CD14-positive monocyte (primary cell): ENCODE measurements at regions not wholly inside any gene's neighbourhood (a gene's known extent, or its start where the extent isn't known, plus 50 kb on each side); places are given as distances from the start of the nearest gene placed in this dataset.

Source experiments
- DNase-seq, 3 donors: peaks; one replicate each; pipeline ENCODE4 v3.0.0-alpha.2; 2011 to 2022
- H2AFZ ChIP-seq: 2 replicates; pipeline ENCODE4 v1.6.0; 2012; ENCODE audit warnings: mild to moderate bottlenecking, low read depth, low read length, inconsistent platforms; ENCODE audit not compliant: insufficient read depth, poor library complexity, severe bottlenecking
- H3K27ac ChIP-seq, 2 donors: 1 replicate in 1 of 2; 2 replicates in 1 of 2; pipeline ENCODE4 v1.5.1; 2012 to 2013; ENCODE audit warnings: low read length in 2 of 2, control low read depth in 1 of 2, inconsistent platforms in 1 of 2, low read depth in 1 of 2, mild to moderate bottlenecking in 1 of 2
- H3K27me3 ChIP-seq, 2 donors: one replicate each; pipeline versions ENCODE4 v1.6.0 to v1.6.1; 2011 to 2013; ENCODE audit warnings: low read length in 2 of 2; ENCODE audit not compliant: control insufficient read depth in 2 of 2, insufficient read depth in 2 of 2
- H3K36me3 ChIP-seq, 2 donors: replicated peaks in 1 of 2; 1 replicate in 1 of 2; 2 replicates in 1 of 2; pipeline versions ENCODE4 v1.5.1 to v1.6.1; 2012 to 2013; ENCODE audit warnings: low read length in 2 of 2, control low read depth in 1 of 2, inconsistent platforms in 1 of 2, mild to moderate bottlenecking in 1 of 2; ENCODE audit not compliant: insufficient read depth in 2 of 2, control insufficient read depth in 1 of 2
- H3K4me1 ChIP-seq, 2 donors: 1 replicate in 1 of 2; 2 replicates in 1 of 2; pipeline versions ENCODE4 v1.5.1 to v1.6.1; 2012 to 2013; ENCODE audit warnings: low read length in 2 of 2, control low read depth in 1 of 2, inconsistent platforms in 1 of 2, mild to moderate bottlenecking in 1 of 2, moderate library complexity in 1 of 2; ENCODE audit not compliant: insufficient read depth in 2 of 2, control insufficient read depth in 1 of 2
- H3K4me2 ChIP-seq: replicated peaks from 2 replicates; pipeline ENCODE3; 2012; ENCODE audit warnings: low read length, moderate library complexity, mild to moderate bottlenecking; ENCODE audit not compliant: poor library complexity, severe bottlenecking; ENCODE audit errors: extremely low read depth
- H3K4me3 ChIP-seq, 3 experiments: fragments of 200-600 bp in 1 of 3; sonication (generic) in 1 of 3; replicated peaks in 1 of 3; 1 replicate in 2 of 3; 2 replicates in 1 of 3; pipeline ENCODE4 v1.5.1; 2011 to 2013; ENCODE audit warnings: low read length in 3 of 3, mild to moderate bottlenecking in 3 of 3, control low read depth in 2 of 3, low read depth in 2 of 3, inconsistent platforms in 1 of 3, moderate library complexity in 1 of 3
- H3K79me2 ChIP-seq: 2 replicates; pipeline ENCODE4 v1.6.0; 2012; ENCODE audit warnings: mild to moderate bottlenecking, control low read depth, inconsistent platforms, low read length, moderate library complexity; ENCODE audit not compliant: insufficient read depth
- H3K9ac ChIP-seq: 2 replicates; pipeline ENCODE4 v1.6.0; 2017; ENCODE audit warnings: low read length, mild to moderate bottlenecking; ENCODE audit not compliant: insufficient read depth, poor library complexity, severe bottlenecking
- H3K9me3 ChIP-seq, 2 donors: replicated peaks in 1 of 2; 1 replicate in 1 of 2; 2 replicates in 1 of 2; pipeline versions ENCODE4 v1.5.1 to v1.6.1; 2012 to 2013; ENCODE audit warnings: low read length in 2 of 2, control low read depth in 1 of 2; ENCODE audit not compliant: control insufficient read depth in 1 of 2, insufficient read depth in 1 of 2
- H4K20me1 ChIP-seq: 2 replicates; pipeline ENCODE4 v1.6.0; 2012; ENCODE audit warnings: mild to moderate bottlenecking, low read length, control low read depth, moderate library complexity; ENCODE audit not compliant: insufficient read depth
- H3K27ac Mint-ChIP-seq, 7 donors: one replicate each; pipeline ENCODE4 v1.8.0; 2020; ENCODE audit warnings: mild to moderate bottlenecking in 7 of 7, mixed read lengths in 7 of 7, moderate library complexity in 6 of 7, inconsistent platforms in 2 of 7
- H3K27me3 Mint-ChIP-seq, 3 donors: one replicate each; pipeline ENCODE4 v1.8.0; 2021 to 2022; ENCODE audit warnings: low read depth in 3 of 3, mild to moderate bottlenecking in 3 of 3, mixed read lengths in 3 of 3, moderate library complexity in 3 of 3, inconsistent platforms in 1 of 3
- H3K36me3 Mint-ChIP-seq, 2 donors: one replicate each; pipeline ENCODE4 v1.8.0; 2020; ENCODE audit warnings: mixed read lengths in 2 of 2, inconsistent platforms in 1 of 2, mild to moderate bottlenecking in 1 of 2
- H3K4me1 Mint-ChIP-seq: one replicate; pipeline ENCODE4 v1.8.0; 2020; ENCODE audit warnings: mild to moderate bottlenecking, mixed read lengths
- H3K4me3 Mint-ChIP-seq, 2 donors: one replicate each; pipeline ENCODE4 v1.8.0; 2020; ENCODE audit warnings: mild to moderate bottlenecking in 2 of 2, mixed read lengths in 2 of 2, moderate library complexity in 1 of 2
- H3K9me3 Mint-ChIP-seq, 7 donors: one replicate each; pipeline ENCODE4 v1.8.0; 2020 to 2022; ENCODE audit warnings: mixed read lengths in 7 of 7, mild to moderate bottlenecking in 6 of 7, moderate library complexity in 6 of 7, inconsistent platforms in 2 of 7
- WGBS: methylation state at CpG from one replicate; pipeline ENCODE4 v1.1.5; 2013; ENCODE audit warnings: missing lambda C conversion rate; ENCODE audit not compliant: insufficient coverage; 5-methylcytosine and 5-hydroxymethylcytosine counted together
- intact Hi-C, 2 donors: fragments of 100-400 bp; cut with micrococcal nuclease; formaldehyde crosslinking; loops; one replicate each; pipeline versions ENCODE4 v1.15.0 to v1.15.1; 2023
- TF ChIP-seq, protein P1 (sequence below): fragments of 200-600 bp; IDR thresholded peaks from one replicate; pipeline ENCODE4 v1.8.0; 2022; ENCODE audit warnings: antibody characterized with exemption, mild to moderate bottlenecking

DNA sequence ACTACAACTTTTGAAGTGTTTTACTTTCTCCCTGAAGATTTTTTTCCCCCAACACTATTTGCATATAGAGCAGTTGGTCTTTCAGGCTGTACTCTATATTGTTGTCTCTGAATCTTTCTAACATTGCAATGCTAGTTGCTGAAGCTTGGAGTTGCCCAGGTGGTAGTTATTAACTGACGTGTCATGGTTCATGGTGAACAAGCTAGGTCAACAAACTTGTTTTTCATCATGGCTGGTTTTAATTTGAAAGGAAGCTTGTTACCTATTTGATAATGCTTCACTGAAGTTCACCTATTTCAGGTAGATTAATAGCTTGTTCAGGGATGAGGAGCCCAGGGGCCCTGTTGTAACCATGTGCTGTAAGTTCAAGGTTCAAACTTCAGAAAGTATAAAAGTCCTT is 158.8 kb upstream of the ZEB2 start:
- H3K36me3 Mint-ChIP-seq: peaks cover 0 to 3% of the 10 kb centered on the region in 2 donors
- no CpG with 5 or more reads among the region's 1 CpG for WGBS
- no peaks in the 10 kb centered on the region for H3K9me3 ChIP-seq
- H3K4me1 Mint-ChIP-seq: peaks cover 38% of the 10 kb centered on the region
- H3K27me3 ChIP-seq: no peaks in the 10 kb centered on the region
- no peaks in the 10 kb centered on the region for H3K36me3 ChIP-seq
- TF ChIP-seq, protein P1, sequence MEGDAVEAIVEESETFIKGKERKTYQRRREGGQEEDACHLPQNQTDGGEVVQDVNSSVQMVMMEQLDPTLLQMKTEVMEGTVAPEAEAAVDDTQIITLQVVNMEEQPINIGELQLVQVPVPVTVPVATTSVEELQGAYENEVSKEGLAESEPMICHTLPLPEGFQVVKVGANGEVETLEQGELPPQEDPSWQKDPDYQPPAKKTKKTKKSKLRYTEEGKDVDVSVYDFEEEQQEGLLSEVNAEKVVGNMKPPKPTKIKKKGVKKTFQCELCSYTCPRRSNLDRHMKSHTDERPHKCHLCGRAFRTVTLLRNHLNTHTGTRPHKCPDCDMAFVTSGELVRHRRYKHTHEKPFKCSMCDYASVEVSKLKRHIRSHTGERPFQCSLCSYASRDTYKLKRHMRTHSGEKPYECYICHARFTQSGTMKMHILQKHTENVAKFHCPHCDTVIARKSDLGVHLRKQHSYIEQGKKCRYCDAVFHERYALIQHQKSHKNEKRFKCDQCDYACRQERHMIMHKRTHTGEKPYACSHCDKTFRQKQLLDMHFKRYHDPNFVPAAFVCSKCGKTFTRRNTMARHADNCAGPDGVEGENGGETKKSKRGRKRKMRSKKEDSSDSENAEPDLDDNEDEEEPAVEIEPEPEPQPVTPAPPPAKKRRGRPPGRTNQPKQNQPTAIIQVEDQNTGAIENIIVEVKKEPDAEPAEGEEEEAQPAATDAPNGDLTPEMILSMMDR: no peak
- no peak overlapping the region for H3K27ac Mint-ChIP-seq
- H3K27me3 Mint-ChIP-seq: no peaks in the 10 kb centered on the region
- H3K9me3 Mint-ChIP-seq: no peaks in the 10 kb centered on the region
- no peak overlapping the region for H3K4me3 ChIP-seq
- H3K27ac ChIP-seq: no peak overlapping the region
- H3K79me2 ChIP-seq: no peaks in the 10 kb centered on the region
- H4K20me1 ChIP-seq: no peaks in the 10 kb centered on the region
- H3K4me3 Mint-ChIP-seq: no peak overlapping the region
- no peak overlapping the region for H3K9ac ChIP-seq
- peaks cover 27 to 36% of the 10 kb centered on the region in 2 donors for H3K4me1 ChIP-seq
- intact Hi-C loops: no loop called here
- no peak for DNase-seq
- no peak overlapping the region for H3K4me2 ChIP-seq
- H2AFZ ChIP-seq: no peak overlapping the region

DNA sequence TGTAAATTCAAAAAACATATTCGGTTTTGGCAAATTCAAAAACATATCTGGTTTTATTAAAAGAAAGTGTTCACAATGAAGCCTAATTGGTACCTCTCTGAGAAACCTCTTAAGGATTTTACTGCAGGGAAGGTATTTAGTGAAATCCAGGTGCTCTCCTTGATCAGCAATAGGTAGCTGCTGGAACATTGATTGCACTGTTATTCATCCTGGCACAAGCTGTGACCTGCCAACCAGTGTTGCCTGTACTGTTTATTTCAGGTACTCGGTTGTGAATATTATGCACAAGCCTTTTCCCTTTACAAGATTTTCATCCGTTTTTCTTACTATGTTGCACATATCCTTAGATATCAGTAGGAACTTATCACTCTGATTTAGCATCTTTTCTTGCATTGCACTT is 155.8 kb upstream of the ZEB2 start:
- intact Hi-C loops: no loop called here
- Histone ChIP-seq H3K36me3 (no peaks in the 10 kb centered on the region), H3K4me1 (peaks cover 24 to 38% of the 10 kb centered on the region in 2 donors), H3K9ac (no peak overlapping the region), H3K4me2 (no peak overlapping the region), H3K27me3 (no peaks in the 10 kb centered on the region), H3K9me3 (no peaks in the 10 kb centered on the region), H4K20me1 (no peaks in the 10 kb centered on the region), H3K4me3 (no peak overlapping the region), H3K79me2 (no peaks in the 10 kb centered on the region), H2AFZ (no peak overlapping the region), H3K27ac (no peak overlapping the region)
- H3K4me3 Mint-ChIP-seq: no peak overlapping the region
- no peak for DNase-seq
- TF ChIP-seq, protein P1: no peak
- H3K36me3 Mint-ChIP-seq: no peaks in the 10 kb centered on the region
- no peaks in the 10 kb centered on the region for H3K9me3 Mint-ChIP-seq
- H3K27me3 Mint-ChIP-seq: no peaks in the 10 kb centered on the region
- H3K27ac Mint-ChIP-seq: no peak overlapping the region
- WGBS: 100% methylated on average over 1 of the region's 3 CpGs
- H3K4me1 Mint-ChIP-seq: peaks cover 42% of the 10 kb centered on the region
